Astrocyte (in vitro differentiated cells and primary cell): ENCODE measurements at regions not wholly inside any gene's neighbourhood (a gene's known extent, or its start where the extent isn't known, plus 50 kb on each side); places are given as distances from the start of the nearest gene placed in this dataset.

Source experiments
- DNase-seq: peaks from one replicate; pipeline ENCODE4 v3.0.0-alpha.2; 2010; ENCODE audit warnings: low read depth
- FAIRE-seq: peaks from 2 replicates; lab custom pipeline; 2011; peaks lifted over from hg19 to GRCh38; lab: Jason Lieb, UNC
- H2AFZ ChIP-seq: 2 replicates; pipeline ENCODE4 v1.6.0; 2012; ENCODE audit warnings: low read depth, low read length, inconsistent platforms
- H3K27ac ChIP-seq: 2 replicates; pipeline ENCODE4 v1.5.1; 2011; ENCODE audit warnings: low read depth, low read length, inconsistent platforms
- H3K27me3 ChIP-seq: 2 replicates; pipeline ENCODE4 v1.6.0; 2011; ENCODE audit warnings: low read length, inconsistent platforms; ENCODE audit not compliant: insufficient read depth
- H3K36me3 ChIP-seq: 2 replicates; pipeline ENCODE4 v1.5.1; 2011; ENCODE audit warnings: low read length, inconsistent platforms; ENCODE audit not compliant: insufficient read depth
- H3K4me1 ChIP-seq: 2 replicates; pipeline ENCODE4 v1.5.1; 2011; ENCODE audit warnings: low read length, inconsistent platforms; ENCODE audit not compliant: insufficient read depth
- H3K4me2 ChIP-seq: 2 replicates; pipeline ENCODE4 v1.6.0; 2012; ENCODE audit warnings: low read length, inconsistent platforms
- H3K4me3 ChIP-seq: 2 replicates; pipeline ENCODE4 v1.5.1; 2011; ENCODE audit warnings: low read depth, mild to moderate bottlenecking, low read length, inconsistent platforms; ENCODE audit not compliant: insufficient read depth
- H3K79me2 ChIP-seq: 2 replicates; pipeline ENCODE4 v1.6.0; 2012; ENCODE audit warnings: mild to moderate bottlenecking, low read length, inconsistent platforms; ENCODE audit not compliant: insufficient read depth
- H3K9ac ChIP-seq: 2 replicates; pipeline ENCODE4 v1.6.0; 2012; ENCODE audit warnings: mild to moderate bottlenecking, low read length, inconsistent platforms
- H3K9me3 ChIP-seq: 2 replicates; pipeline ENCODE4 v1.5.1; 2012; ENCODE audit warnings: low read depth, mild to moderate bottlenecking, low read length, inconsistent platforms; ENCODE audit not compliant: insufficient read depth
- H4K20me1 ChIP-seq: 2 replicates; pipeline ENCODE4 v1.6.0; 2012; ENCODE audit warnings: low read length, inconsistent platforms; ENCODE audit not compliant: insufficient read depth
- H3K27ac Mint-ChIP-seq: one replicate; pipeline ENCODE4 v1.8.0; 2021; ENCODE audit warnings: mild to moderate bottlenecking, mixed read lengths; ENCODE audit not compliant: unreplicated experiment
- H3K27me3 Mint-ChIP-seq: one replicate; pipeline ENCODE4 v1.8.0; 2021; ENCODE audit warnings: low read depth, mixed read lengths; ENCODE audit not compliant: unreplicated experiment
- H3K36me3 Mint-ChIP-seq: one replicate; pipeline ENCODE4 v1.8.0; 2021; ENCODE audit warnings: low read depth, mixed read lengths; ENCODE audit not compliant: unreplicated experiment
- H3K4me1 Mint-ChIP-seq: one replicate; pipeline ENCODE4 v1.8.0; 2021; ENCODE audit warnings: low read depth, mixed read lengths; ENCODE audit not compliant: unreplicated experiment
- H3K4me3 Mint-ChIP-seq: one replicate; pipeline ENCODE4 v1.8.0; 2021; ENCODE audit warnings: mild to moderate bottlenecking, moderate library complexity, mixed read lengths; ENCODE audit not compliant: unreplicated experiment
- H3K9me3 Mint-ChIP-seq: one replicate; pipeline ENCODE4 v1.8.0; 2021; ENCODE audit warnings: mild to moderate bottlenecking, mixed read lengths; ENCODE audit not compliant: unreplicated experiment
- CTCF ChIP-seq: IDR thresholded peaks from 2 replicates; pipeline ENCODE4 v1.5.1; 2011; ENCODE audit warnings: low read depth, mild to moderate bottlenecking, inconsistent platforms, low read length, moderate library complexity; ENCODE audit not compliant: insufficient read depth
- EZH2 ChIP-seq: IDR thresholded peaks from 2 replicates; pipeline ENCODE4 v1.6.1; 2012; ENCODE audit warnings: mild to moderate bottlenecking, low read length, inconsistent platforms; ENCODE audit not compliant: insufficient read depth

DNA sequence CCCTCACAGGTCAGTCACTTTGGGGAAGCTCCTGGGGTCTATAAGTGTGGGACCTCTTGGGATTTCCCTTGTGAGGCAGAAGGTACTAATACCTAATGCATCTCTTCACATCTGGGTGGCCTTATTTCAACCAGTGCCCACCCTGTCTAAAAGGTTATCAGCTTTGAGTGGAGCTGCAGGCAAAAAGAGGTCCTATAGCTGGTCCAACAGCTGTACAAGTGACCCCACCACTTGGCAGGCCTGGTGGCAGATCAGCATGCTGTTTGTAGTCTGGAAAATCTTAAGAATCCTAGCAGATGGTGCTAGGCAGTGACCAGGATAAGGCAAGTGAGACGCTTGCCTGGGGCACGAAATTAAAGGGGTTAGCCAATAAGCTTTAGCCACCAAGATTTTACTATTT is 51.6 kb upstream of the GTSF1L start:
- peaks cover 24% of the 10 kb centered on the region for H3K9me3 Mint-ChIP-seq
- Histone ChIP-seq H3K36me3 (no peaks in the 10 kb centered on the region), H3K4me1 (peaks cover 11% of the 10 kb centered on the region), H3K79me2 (no peaks in the 10 kb centered on the region), H3K4me2 (no peak overlapping the region), H3K4me3 (no peak overlapping the region), H3K9ac (no peak overlapping the region), H3K27ac (no peak overlapping the region), H4K20me1 (no peaks in the 10 kb centered on the region), H3K27me3 (no peaks in the 10 kb centered on the region), H2AFZ (no peak overlapping the region), H3K9me3 (peaks cover 2% of the 10 kb centered on the region)
- H3K36me3 Mint-ChIP-seq: no peaks in the 10 kb centered on the region
- DNase-seq: no peak
- no peaks in the 10 kb centered on the region for H3K4me1 Mint-ChIP-seq
- FAIRE-seq: no peak
- TF ChIP-seq CTCF (no peak), EZH2 (no peak)
- H3K4me3 Mint-ChIP-seq: no peak overlapping the region
- peaks cover 20% of the 10 kb centered on the region for H3K27me3 Mint-ChIP-seq
- H3K27ac Mint-ChIP-seq: no peak overlapping the region

GRCh38 chr20:43776691-43777090 is 49.9 kb upstream of the GTSF1L start:
- Histone ChIP-seq H3K4me1 (peaks cover 5% of the 10 kb centered on the region), H3K4me3 (no peak overlapping the region), H3K9me3 (peaks cover 2% of the 10 kb centered on the region), H2AFZ (no peak overlapping the region), H3K27me3 (no peaks in the 10 kb centered on the region), H3K27ac (no peak overlapping the region), H3K36me3 (no peaks in the 10 kb centered on the region), H3K4me2 (no peak overlapping the region), H4K20me1 (no peaks in the 10 kb centered on the region), H3K9ac (no peak overlapping the region), H3K79me2 (no peaks in the 10 kb centered on the region)
- no peak overlapping the region for H3K27ac Mint-ChIP-seq
- TF ChIP-seq CTCF (no peak), EZH2 (no peak)
- H3K4me3 Mint-ChIP-seq: no peak overlapping the region
- no peaks in the 10 kb centered on the region for H3K4me1 Mint-ChIP-seq
- DNase-seq (no peak), FAIRE-seq (no peak)
- H3K36me3 Mint-ChIP-seq: no peaks in the 10 kb centered on the region
- peaks cover 24% of the 10 kb centered on the region for H3K9me3 Mint-ChIP-seq
- peaks cover 35% of the 10 kb centered on the region for H3K27me3 Mint-ChIP-seq
